ENCODE measurements at regions not wholly inside any gene's neighbourhood (a gene's known extent, or its start where the extent isn't known, plus 50 kb on each side); places are given as distances from the start of the nearest gene placed in this dataset.

DNA sequence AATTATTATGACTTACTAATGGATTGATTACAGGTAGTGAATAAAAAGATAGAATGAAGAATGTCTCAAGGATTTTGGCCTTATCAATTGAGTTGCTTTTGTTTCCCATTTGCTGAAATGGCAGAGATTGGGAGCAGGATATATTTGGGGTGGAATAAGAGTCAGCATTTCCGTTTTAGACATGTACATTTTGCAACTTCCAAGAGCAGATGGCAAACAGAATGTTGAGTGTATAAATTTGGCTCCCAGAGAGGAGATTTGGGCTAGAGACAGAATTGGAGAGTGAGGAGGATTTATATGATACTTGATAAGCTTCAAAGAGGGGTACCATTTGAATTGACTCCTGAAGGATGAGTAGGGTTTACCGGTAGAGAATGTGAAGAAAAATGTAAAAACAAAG, 437.9 kb upstream of the PAPPA start:
- Histone ChIP-seq H3F3A (ENCODE audit: insufficient read depth) (peaks cover 39% of the 10 kb centered on the region), H3K4me1 (ENCODE audit: insufficient read depth) (peaks cover 33% of the 10 kb centered on the region), H3K79me2 (ENCODE audit: insufficient read depth) (no peaks in the 10 kb centered on the region), H3K9me2 (ENCODE audit: insufficient read depth) (peaks cover 12% of the 10 kb centered on the region; the same call in 1 of the 2 replicates), H3K27ac (no peak overlapping the region), H3K4me2 (ENCODE audit: unreplicated experiment) (no peak overlapping the region), H3K36me3 (ENCODE audit: low read depth) (no peaks in the 10 kb centered on the region), H3K4me3 (no peak overlapping the region), H3K9ac (no peak overlapping the region), H3K27me3 (replicated peaks; ENCODE audit: insufficient read depth) (no peaks in the 10 kb centered on the region), H4K20me1 (ENCODE audit: insufficient read depth) (no peaks in the 10 kb centered on the region), H3K9me3 (ENCODE audit: low read depth) (no peaks in the 10 kb centered on the region), H2AFZ (no peak overlapping the region)
- in situ Hi-C loops (cut with MboI), result no loop called here
- DNase-seq, result peak; percentile 14
- no peak for TF ChIP-seq EZH2 (IDR thresholded peaks at IDR 0.05; ENCODE audit: insufficient read depth, poor library complexity, severe bottlenecking)
- TF ChIP-seq EZH2phosphoT487 (IDR thresholded peaks at IDR 0.05; ENCODE audit: insufficient read depth, low read depth), result no peak
- 52 to 56% methylated on average over 2 of the region's 2 CpGs for WGBS, 2 experiments (ENCODE audit: low coverage in 1 of 2, low lambda C conversion rate in 2 of 2, missing lambda C conversion rate in 2 of 2)

DNA sequence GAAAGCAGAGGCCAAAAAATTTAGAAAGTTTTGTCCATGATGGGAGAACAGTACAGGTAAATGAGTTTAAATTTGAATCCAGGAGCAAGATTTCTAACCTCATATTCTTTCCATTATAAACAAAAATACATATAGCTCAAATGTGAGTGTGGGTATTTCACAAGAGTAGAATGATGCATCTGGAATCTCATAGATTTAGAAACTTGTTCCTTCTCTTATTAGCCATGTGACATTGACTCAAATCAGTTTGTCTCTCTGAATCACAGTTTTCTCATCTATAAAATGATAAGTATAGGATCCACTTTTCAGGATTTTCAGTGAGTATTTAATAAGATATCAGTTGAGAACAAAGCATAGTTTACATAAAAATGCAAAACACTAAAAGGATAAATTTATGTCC, 436.3 kb upstream of the PAPPA start:
- in situ Hi-C loops (cut with MboI), result no loop called here
- peak; percentile 71 for DNase-seq

DNA sequence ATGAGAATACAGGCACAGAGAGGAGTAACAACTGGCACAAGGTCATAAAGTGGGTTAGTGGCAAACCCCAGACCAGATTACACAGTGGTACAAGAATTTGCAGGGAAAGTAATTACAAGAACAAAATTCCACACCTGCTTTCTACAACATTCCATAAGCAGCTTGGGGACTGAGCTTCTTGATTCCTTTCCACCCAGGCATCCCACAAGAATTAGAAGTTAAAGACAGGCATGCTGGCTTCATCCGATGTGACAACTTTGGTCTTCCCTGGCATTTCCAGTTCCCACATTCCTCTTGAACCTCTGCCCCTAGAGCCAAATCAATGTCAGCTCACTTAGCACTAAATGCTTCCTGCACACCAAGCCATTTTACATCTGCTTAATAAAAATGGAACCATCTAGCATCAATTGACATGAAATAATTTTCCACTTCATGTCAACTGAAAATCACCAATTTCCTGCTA, 435.8 kb upstream of the PAPPA start:
- peak overlapping the region; percentile 38 for H3K4me2 ChIP-seq (ENCODE audit: unreplicated experiment)
- H3K79me2 ChIP-seq (ENCODE audit: insufficient read depth), result no peaks in the 10 kb centered on the region
- H3K9me3 ChIP-seq (ENCODE audit: low read depth), result no peaks in the 10 kb centered on the region
- TF ChIP-seq EZH2 (IDR thresholded peaks at IDR 0.05; ENCODE audit: insufficient read depth, poor library complexity, severe bottlenecking), result no peak
- no peak for TF ChIP-seq EZH2phosphoT487 (IDR thresholded peaks at IDR 0.05; ENCODE audit: insufficient read depth, low read depth)
- H3K4me1 ChIP-seq (ENCODE audit: insufficient read depth), result peaks cover 33% of the 10 kb centered on the region
- H3K9ac ChIP-seq, result no peak overlapping the region
- in situ Hi-C loops (cut with MboI), result no loop called here
- H3K27ac ChIP-seq, result peak overlapping the region; percentile 17
- no peaks in the 10 kb centered on the region for H3K27me3 ChIP-seq (replicated peaks; ENCODE audit: insufficient read depth)
- no peak overlapping the region for H3K4me3 ChIP-seq
- H4K20me1 ChIP-seq (ENCODE audit: insufficient read depth), result no peaks in the 10 kb centered on the region
- peak; percentile 40 for DNase-seq
- peaks cover 39% of the 10 kb centered on the region for H3F3A ChIP-seq (ENCODE audit: insufficient read depth)
- H3K9me2 ChIP-seq (ENCODE audit: insufficient read depth), result peaks cover 12% of the 10 kb centered on the region; the same call in 1 of the 2 replicates
- H2AFZ ChIP-seq, result no peak overlapping the region
- H3K36me3 ChIP-seq (ENCODE audit: low read depth), result no peaks in the 10 kb centered on the region
- WGBS, 2 experiments (ENCODE audit: low coverage in 1 of 2, low lambda C conversion rate in 2 of 2, missing lambda C conversion rate in 2 of 2), result 0 to 7% methylated on average over 1 of the region's 1 CpG

More for the DNA sequence above, 436.3 kb upstream of the PAPPA start:
- Histone ChIP-seq H3K4me2 (ENCODE audit: unreplicated experiment) (peak overlapping the region; percentile 38), H3K9ac (no peak overlapping the region), H4K20me1 (ENCODE audit: insufficient read depth) (no peaks in the 10 kb centered on the region), H3K27me3 (replicated peaks; ENCODE audit: insufficient read depth) (no peaks in the 10 kb centered on the region), H3K4me3 (no peak overlapping the region), H3K4me1 (ENCODE audit: insufficient read depth) (peaks cover 33% of the 10 kb centered on the region), H2AFZ (no peak overlapping the region), H3K79me2 (ENCODE audit: insufficient read depth) (no peaks in the 10 kb centered on the region), H3K27ac (peak overlapping the region; percentile 17; the same call in 1 of the 2 replicates), H3K9me2 (ENCODE audit: insufficient read depth) (peaks cover 12% of the 10 kb centered on the region; the same call in 1 of the 2 replicates), H3K9me3 (ENCODE audit: low read depth) (no peaks in the 10 kb centered on the region), H3K36me3 (ENCODE audit: low read depth) (no peaks in the 10 kb centered on the region), H3F3A (ENCODE audit: insufficient read depth) (peaks cover 39% of the 10 kb centered on the region)
- TF ChIP-seq EZH2 (IDR thresholded peaks at IDR 0.05; ENCODE audit: insufficient read depth, poor library complexity, severe bottlenecking) (no peak), EZH2phosphoT487 (IDR thresholded peaks at IDR 0.05; ENCODE audit: insufficient read depth, low read depth) (no peak)

DNA sequence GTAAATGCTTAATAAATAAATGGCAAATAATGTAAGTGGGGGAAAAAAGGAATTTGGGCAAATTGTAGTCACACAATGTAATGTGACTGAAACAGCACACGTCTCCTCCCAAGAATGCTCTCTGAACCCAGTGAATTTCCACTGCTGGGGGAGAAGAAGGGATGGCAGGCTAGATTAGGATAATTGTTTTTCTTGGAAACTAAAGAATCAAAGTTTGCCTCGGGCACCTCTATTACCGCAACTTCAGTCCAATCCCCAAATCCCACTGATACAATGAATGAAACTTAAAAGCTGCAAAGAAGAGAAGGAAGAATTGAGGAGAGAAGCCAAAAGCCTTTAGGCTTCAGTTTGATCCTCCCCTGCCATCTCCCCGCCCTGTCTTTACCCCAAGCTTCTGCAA, 423.2 kb upstream of the PAPPA start:
- peaks cover 7% of the 10 kb centered on the region for H3K9me3 ChIP-seq (ENCODE audit: low read depth)
- peak; percentile 8 for DNase-seq
- no peaks in the 10 kb centered on the region for H4K20me1 ChIP-seq (ENCODE audit: insufficient read depth)
- WGBS, 2 experiments (ENCODE audit: low coverage in 1 of 2, low lambda C conversion rate in 2 of 2, missing lambda C conversion rate in 2 of 2), result 88 to 89% methylated on average over 4 of the region's 4 CpGs
- H3K4me1 ChIP-seq (ENCODE audit: insufficient read depth), result peaks cover 10% of the 10 kb centered on the region
- H3K27me3 ChIP-seq (replicated peaks; ENCODE audit: insufficient read depth), result no peaks in the 10 kb centered on the region
- no peak overlapping the region for H3K9ac ChIP-seq
- in situ Hi-C loops (cut with MboI), result no loop called here
- H3K79me2 ChIP-seq (ENCODE audit: insufficient read depth), result no peaks in the 10 kb centered on the region
- 0 out of 2 replicates have a peak overlapping the region, but pooled peaks have one; percentile 3 for H2AFZ ChIP-seq
- no peaks in the 10 kb centered on the region for H3K36me3 ChIP-seq (ENCODE audit: low read depth)
- no peak overlapping the region for H3K4me3 ChIP-seq
- TF ChIP-seq EZH2phosphoT487 (IDR thresholded peaks at IDR 0.05; ENCODE audit: insufficient read depth, low read depth), result no peak
- no peak for TF ChIP-seq EZH2 (IDR thresholded peaks at IDR 0.05; ENCODE audit: insufficient read depth, poor library complexity, severe bottlenecking)
- 0 out of 2 replicates have a peak, but pooled peaks cover 8% of the 10 kb centered on the region for H3F3A ChIP-seq (ENCODE audit: insufficient read depth)
- H3K27ac ChIP-seq, result no peak overlapping the region
- H3K9me2 ChIP-seq (ENCODE audit: insufficient read depth), result no peaks in the 10 kb centered on the region
- no peak overlapping the region for H3K4me2 ChIP-seq (ENCODE audit: unreplicated experiment)

DNA sequence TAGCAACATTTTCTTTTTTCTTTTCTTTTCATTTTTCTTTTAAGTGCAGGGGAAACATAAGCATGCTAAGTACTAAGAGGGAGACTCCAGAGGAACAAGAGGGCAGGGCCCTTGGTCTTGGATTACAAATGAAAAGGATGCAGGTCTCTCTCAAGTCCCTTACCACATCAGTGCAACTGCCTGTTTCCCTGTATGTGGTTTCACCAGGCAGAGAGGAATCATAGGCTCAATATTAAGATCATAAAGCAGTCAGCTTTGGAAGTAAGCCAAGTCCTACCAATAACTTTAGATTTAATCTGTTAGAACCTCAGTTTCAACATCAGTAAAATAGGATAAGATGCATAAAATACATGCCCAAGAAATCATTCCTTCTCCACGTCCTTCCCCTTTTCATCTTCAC, 422.7 kb upstream of the PAPPA start:
- Histone ChIP-seq H3K4me1 (ENCODE audit: insufficient read depth) (peaks cover 10% of the 10 kb centered on the region), H3K9me2 (ENCODE audit: insufficient read depth) (no peaks in the 10 kb centered on the region), H3K4me2 (ENCODE audit: unreplicated experiment) (no peak overlapping the region), H2AFZ (0 out of 2 replicates have a peak overlapping the region, but pooled peaks have one; percentile 3), H3K9ac (no peak overlapping the region), H3K27me3 (replicated peaks; ENCODE audit: insufficient read depth) (no peaks in the 10 kb centered on the region), H3K27ac (no peak overlapping the region), H3K9me3 (ENCODE audit: low read depth) (peaks cover 7% of the 10 kb centered on the region), H3K79me2 (ENCODE audit: insufficient read depth) (no peaks in the 10 kb centered on the region), H3K36me3 (ENCODE audit: low read depth) (no peaks in the 10 kb centered on the region), H4K20me1 (ENCODE audit: insufficient read depth) (no peaks in the 10 kb centered on the region), H3K4me3 (no peak overlapping the region), H3F3A (ENCODE audit: insufficient read depth) (0 out of 2 replicates have a peak, but pooled peaks cover 8% of the 10 kb centered on the region)
- WGBS, 2 experiments (ENCODE audit: low coverage in 1 of 2, low lambda C conversion rate in 2 of 2, missing lambda C conversion rate in 2 of 2), result 90 to 92% methylated on average over 1 of the region's 1 CpG
- DNase-seq, result peak; percentile 15
- no peak for TF ChIP-seq EZH2 (IDR thresholded peaks at IDR 0.05; ENCODE audit: insufficient read depth, poor library complexity, severe bottlenecking)
- no peak for TF ChIP-seq EZH2phosphoT487 (IDR thresholded peaks at IDR 0.05; ENCODE audit: insufficient read depth, low read depth)
- in situ Hi-C loops (cut with MboI), result no loop called here
